ENCODE measurements at regions not wholly inside any gene's neighbourhood (a gene's known extent, or its start where the extent isn't known, plus 50 kb on each side); places are given as distances from the start of the nearest gene placed in this dataset.

GRCh38 chr6:23343610-23344306, 774.4 kb downstream of the HDGFL1 start:
- Histone ChIP-seq H3K14ac (replicated peaks; ENCODE audit: low read depth, low read length) (no peak overlapping the region), H3K27me3 (ENCODE audit: control insufficient read depth, insufficient read depth, low read length) (no peaks in the 10 kb centered on the region), H2AK5ac (ENCODE audit: low read depth, low read length) (no peak overlapping the region), H2BK15ac (ENCODE audit: low read depth, low read length) (no peak overlapping the region), H2BK20ac (ENCODE audit: low read depth, low read length) (no peak overlapping the region), H3K27ac (ENCODE audit: insufficient read depth, low read length) (no peak overlapping the region), H3K4me3 (ENCODE audit: insufficient read depth, low read depth, low read length) (no peak overlapping the region), H4K8ac (ENCODE audit: low read depth in 2 of 2, low read length in 2 of 2) (no peak overlapping the region), H3K36me3 (ENCODE audit: control insufficient read depth, insufficient read depth, low read length) (no peaks in the 10 kb centered on the region), H2BK120ac (ENCODE audit: low read depth, low read length) (no peak overlapping the region), H3K4me2 (ENCODE audit: low read depth, low read length) (no peak overlapping the region), H2BK5ac (ENCODE audit: low read depth, low read length, poor library complexity, severe bottlenecking) (no peak overlapping the region), H4K20me1 (ENCODE audit: insufficient read depth, low read length) (no peaks in the 10 kb centered on the region), H3K9ac (ENCODE audit: low read depth, low read length) (no peak overlapping the region), H3K9me1 (ENCODE audit: insufficient read depth, low read length) (no peaks in the 10 kb centered on the region), H3K56ac (ENCODE audit: extremely low read depth, insufficient read depth, low read length) (no peak overlapping the region), H3K9me3 (ENCODE audit: control insufficient read depth, insufficient read depth, low read length) (no peaks in the 10 kb centered on the region), H4K91ac (ENCODE audit: insufficient read depth, low read depth, low read length) (no peak overlapping the region), H2AK9ac (replicated peaks; ENCODE audit: low read depth, low read length, poor library complexity) (no peak overlapping the region), H3K23ac (ENCODE audit: low read depth, low read length) (no peak overlapping the region), H4K5ac (ENCODE audit: low read depth, low read length) (no peak overlapping the region), H3K4me1 (ENCODE audit: control insufficient read depth, insufficient read depth, low read length) (no peaks in the 10 kb centered on the region), H2AFZ (replicated peaks; ENCODE audit: low read length, poor library complexity) (no peak overlapping the region), H3K4ac (ENCODE audit: low read depth, low read length) (no peak overlapping the region), H3K18ac (ENCODE audit: low read depth, low read length) (no peak overlapping the region), H3K79me1 (ENCODE audit: low read depth in 1 of 2, low read length in 2 of 2) (no peaks in the 10 kb centered on the region)
- no peak for TF ChIP-seq RCOR1 (IDR thresholded peaks at IDR 0.05; ENCODE audit: insufficient replicate concordance, low read length)
- peak; percentile 65 for TF ChIP-seq MAFK (IDR thresholded peaks at IDR 0.05; ENCODE audit: low read depth, low read length)
- TF ChIP-seq MAZ (IDR thresholded peaks at IDR 0.05; ENCODE audit: borderline replicate concordance, low read depth, low read length) = no peak
- CTCF ChIA-PET = no interaction called here
- no TSS peak for BruUV-seq (replicated peaks)
- no peak for ATAC-seq (ENCODE audit: low read depth)
- intact Hi-C loops (cut with micrococcal nuclease) (no loop called here), in situ Hi-C loops (cut with MboI; ENCODE audit: low sequenced_read_pairs) (no loop called here), dilution Hi-C loops (cut with HindIII; ENCODE audit: low sequenced_read_pairs, unreplicated experiment) (no loop called here)
- POLR2A ChIA-PET (ENCODE audit: unreplicated experiment) = no interaction called here
- no CpG with 5 or more reads among the region's 5 CpGs for WGBS, 2 experiments (ENCODE audit: extremely low coverage in 2 of 2, insufficient read length in 1 of 2)
- DNase-seq = no peak
